ENCODE measurements at regions not wholly inside any gene's neighbourhood (a gene's known extent, or its start where the extent isn't known, plus 50 kb on each side); places are given as distances from the start of the nearest gene placed in this dataset.

- no peak for TF ChIP-seq CTCF (IDR thresholded peaks at IDR 0.05)
- no peak for TF ChIP-seq POLR2A (IDR thresholded peaks at IDR 0.05)
Measured at GRCh38 chr6:144730088-144730645, 445.0 kb downstream of the UTRN start.
